Endothelial cell of umbilical vein (primary cell): ENCODE measurements at regions not wholly inside any gene's neighbourhood (a gene's known extent, or its start where the extent isn't known, plus 50 kb on each side); places are given as distances from the start of the nearest gene placed in this dataset.

Source experiments
- BruUV-seq: library from RNA; stranded (reverse); fragments of 400-500 nt; replicated peaks from 2 replicates; lab custom pipeline; 2021; lab: Mats Ljungman, UMichigan
- CTCF ChIA-PET: fragments of 300-600, 350-600 bp; sonication (Branson Sonifier 250); formaldehyde crosslinking; loops from one replicate; lab custom pipeline; 2021; ENCODE audit warnings: antibody characterized with exemption, inconsistent platforms; lab: Charles Lee
- POLR2A ChIA-PET: fragments of 300-600, 350-600 bp; sonication (Branson Sonifier 250); formaldehyde crosslinking; loops from one replicate; lab custom pipeline; 2021; ENCODE audit warnings: antibody characterized with exemption, inconsistent platforms; lab: Charles Lee
- DNase-seq: peaks from one replicate; pipeline ENCODE4 v3.0.0-alpha.2; 2011; ENCODE audit warnings: low read depth, low spot score
- FAIRE-seq: peaks from 2 replicates; lab custom pipeline; 2011; peaks lifted over from hg19 to GRCh38; lab: Jason Lieb, UNC
- H2AFZ ChIP-seq: 2 replicates; pipeline ENCODE4 v1.6.0; 2012; ENCODE audit warnings: low read depth, low read length, control low read depth, inconsistent platforms
- H3K27ac ChIP-seq: 2 replicates; pipeline ENCODE4 v1.5.1; 2011; ENCODE audit warnings: low read depth, mild to moderate bottlenecking, control low read depth, low read length, moderate library complexity; ENCODE audit not compliant: insufficient read depth
- H3K27me3 ChIP-seq, 2 experiments: 2 replicates each; pipeline versions ENCODE4 v1.6.0 to v1.6.1; 2011; ENCODE audit warnings: low read length in 2 of 2, mixed read lengths in 1 of 2; ENCODE audit not compliant: control insufficient read depth in 2 of 2, insufficient read depth in 2 of 2
- H3K36me3 ChIP-seq, 2 experiments: 2 replicates in 1 of 2; 3 replicates in 1 of 2; pipeline ENCODE4 v1.5.1; 2011; ENCODE audit warnings: low read length in 2 of 2, mild to moderate bottlenecking in 1 of 2, moderate library complexity in 1 of 2; ENCODE audit not compliant: control insufficient read depth in 2 of 2, insufficient read depth in 2 of 2; ENCODE audit errors: extremely low read depth in 1 of 2
- H3K4me1 ChIP-seq: 3 replicates; pipeline ENCODE4 v1.5.1; 2011; ENCODE audit warnings: mild to moderate bottlenecking, low read length; ENCODE audit not compliant: control insufficient read depth, insufficient read depth; ENCODE audit errors: extremely low read depth
- H3K4me2 ChIP-seq: 2 replicates; pipeline ENCODE4 v1.6.1; 2011; ENCODE audit warnings: low read length, control low read depth, mixed read lengths; ENCODE audit not compliant: insufficient read depth
- H3K4me3 ChIP-seq, 3 experiments: fragments of 200-600 bp in 1 of 3; sonication (generic), shearing (Covaris generic) in 1 of 3; replicated peaks in 1 of 3; 2 replicates each; pipeline ENCODE4 v1.5.1; 2011 to 2016; ENCODE audit warnings: control low read depth in 3 of 3, low read length in 3 of 3, mild to moderate bottlenecking in 2 of 3, inconsistent platforms in 1 of 3, low read depth in 1 of 3, moderate library complexity in 1 of 3; ENCODE audit not compliant: insufficient read depth in 1 of 3
- H3K79me2 ChIP-seq: 2 replicates; pipeline ENCODE4 v1.6.0; 2012; ENCODE audit warnings: low read length, inconsistent platforms; ENCODE audit not compliant: control insufficient read depth, insufficient read depth
- H3K9ac ChIP-seq: replicated peaks from 2 replicates; pipeline ENCODE3; 2011; ENCODE audit warnings: low read length, control low read depth; ENCODE audit not compliant: insufficient read depth; ENCODE audit errors: extremely low read depth
- H3K9me1 ChIP-seq: replicated peaks from 3 replicates; pipeline ENCODE4 v1.6.0; 2011; ENCODE audit warnings: mild to moderate bottlenecking, low read length; ENCODE audit not compliant: control insufficient read depth, insufficient read depth; ENCODE audit errors: extremely low read depth
- H3K9me3 ChIP-seq: replicated peaks from 2 replicates; pipeline ENCODE4 v1.5.1; 2012; ENCODE audit warnings: low read length, inconsistent platforms; ENCODE audit not compliant: control insufficient read depth, insufficient read depth
- H4K20me1 ChIP-seq: replicated peaks from 2 replicates; pipeline ENCODE3; 2011; ENCODE audit warnings: mild to moderate bottlenecking, low read length; ENCODE audit not compliant: control insufficient read depth, insufficient read depth; ENCODE audit errors: extremely low read depth
- CTCF ChIP-seq, 2 donors: IDR thresholded peaks; 1 replicate in 1 of 2; 2 replicates in 1 of 2; pipeline ENCODE4 v1.5.1; 2011; ENCODE audit warnings: low read length in 2 of 2, mild to moderate bottlenecking in 2 of 2, moderate library complexity in 2 of 2, control low read depth in 1 of 2, inconsistent platforms in 1 of 2, low read depth in 1 of 2; ENCODE audit not compliant: insufficient read depth in 1 of 2; ENCODE audit errors: extremely low read depth in 1 of 2
- EZH2 ChIP-seq: IDR thresholded peaks from 2 replicates; pipeline ENCODE4 v1.6.1; 2012; ENCODE audit warnings: borderline replicate concordance, low read depth, mild to moderate bottlenecking, moderate library complexity, low read length, inconsistent platforms; ENCODE audit not compliant: severe bottlenecking
- FOS ChIP-seq: IDR thresholded peaks from 2 replicates; pipeline ENCODE4 v1.6.1; 2011; ENCODE audit warnings: mild to moderate bottlenecking, low read length, moderate library complexity, borderline replicate concordance; ENCODE audit not compliant: insufficient read depth
- GATA2 ChIP-seq: IDR thresholded peaks from 2 replicates; pipeline ENCODE4 v1.7.0; 2011; ENCODE audit warnings: low read depth, mild to moderate bottlenecking, moderate library complexity, mixed read lengths, low read length; ENCODE audit not compliant: insufficient read length, insufficient read depth
- JUN ChIP-seq: IDR thresholded peaks from 2 replicates; pipeline ENCODE4 v1.6.1; 2011; ENCODE audit warnings: borderline replicate concordance, low read depth; ENCODE audit not compliant: insufficient read length, insufficient read depth
- MYC ChIP-seq: IDR thresholded peaks from one replicate; pipeline ENCODE4 v1.6.1; 2011; ENCODE audit warnings: mild to moderate bottlenecking, low read depth, low read length
- POLR2A ChIP-seq: IDR thresholded peaks from 2 replicates; pipeline ENCODE4 v1.6.1; 2012; ENCODE audit warnings: low read depth, mild to moderate bottlenecking, control low read depth, low read length
- POLR2AphosphoS5 ChIP-seq: IDR thresholded peaks from 2 replicates; pipeline ENCODE4 v1.6.1; 2012; ENCODE audit warnings: low read depth, mild to moderate bottlenecking, control low read depth, low read length, moderate library complexity; ENCODE audit not compliant: insufficient read depth
- dilution Hi-C: fragments of 300-500 bp; cut with MboI; formaldehyde crosslinking; loops from one replicate; pipeline ENCODE4 v1.15.0; 2019; ENCODE audit warnings: low sequenced_read_pairs; ENCODE audit not compliant: extremely low pct_ligation_motif_present
- intact Hi-C: fragments of 100-400 bp; cut with micrococcal nuclease; formaldehyde crosslinking; loops from one replicate; pipeline ENCODE4 v1.10.0; 2022
- TF ChIP-seq, protein P1 (sequence below): IDR thresholded peaks from 2 replicates; pipeline ENCODE4 v1.6.1; 2011; ENCODE audit not compliant: insufficient read depth, insufficient read length

GRCh38 chr15:72884311-72884710, 100.8 kb upstream of the ADPGK start:
- Histone ChIP-seq H4K20me1 (no peaks in the 10 kb centered on the region), H3K27me3 (no peaks in the 10 kb centered on the region), H3K9me1 (no peaks in the 10 kb centered on the region), H3K4me1 (no peaks in the 10 kb centered on the region), H3K27ac (no peak overlapping the region), H3K4me2 (no peak overlapping the region), H3K36me3 (no peaks in the 10 kb centered on the region), H3K4me3 (no peak overlapping the region), H3K9ac (no peak overlapping the region), H2AFZ (no peak overlapping the region), H3K9me3 (no peaks in the 10 kb centered on the region), H3K79me2 (no peaks in the 10 kb centered on the region)
- dilution Hi-C loops = no loop called here
- BruUV-seq = no TSS peak
- intact Hi-C loops = no loop called here
- POLR2A ChIA-PET = no interaction called here
- CTCF ChIA-PET = interaction anchor here (0.9 to 1.5 kb wide), 2 partner anchors 8 to 51 kb away, joined by 3 to 4 read pairs; no protein-coding TSS in a partner anchor
- FAIRE-seq = no peak
- TF ChIP-seq JUN (no peak), EZH2 (no peak), GATA2 (no peak)
- TF ChIP-seq, protein P1, sequence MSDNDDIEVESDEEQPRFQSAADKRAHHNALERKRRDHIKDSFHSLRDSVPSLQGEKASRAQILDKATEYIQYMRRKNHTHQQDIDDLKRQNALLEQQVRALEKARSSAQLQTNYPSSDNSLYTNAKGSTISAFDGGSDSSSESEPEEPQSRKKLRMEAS = no peak
- no peak for DNase-seq

- no TSS peak for BruUV-seq
- Histone ChIP-seq H3K4me2 (no peak overlapping the region), H3K9me1 (no peaks in the 10 kb centered on the region), H3K27ac (no peak overlapping the region), H2AFZ (no peak overlapping the region), H3K4me3 (no peak overlapping the region), H3K79me2 (no peaks in the 10 kb centered on the region), H3K4me1 (no peaks in the 10 kb centered on the region), H3K36me3 (no peaks in the 10 kb centered on the region), H3K27me3 (peaks cover 0 to 1% of the 10 kb centered on the region in 2 experiments), H3K9me3 (no peaks in the 10 kb centered on the region), H3K9ac (no peak overlapping the region), H4K20me1 (no peaks in the 10 kb centered on the region)
- ChIA-PET POLR2A (no interaction called here), CTCF (interaction anchor here (0.6 kb wide), 1 partner anchor 44 kb away, joined by 3 read pairs; no protein-coding TSS in a partner anchor)
- no peak for FAIRE-seq
- dilution Hi-C loops = no loop called here
- DNase-seq = no peak
- TF ChIP-seq MYC = no peak
- TF ChIP-seq GATA2 = no peak
- no peak for TF ChIP-seq EZH2
- TF ChIP-seq, protein P1 = no peak
- no peak for TF ChIP-seq POLR2A
- TF ChIP-seq CTCF (IDR thresholded peaks at IDR 0.05; ENCODE audit: extremely low read depth in 1 of 2, insufficient read depth in 1 of 2, low read depth in 1 of 2, low read length in 2 of 2) = no peak
- no peak for TF ChIP-seq JUN
- TF ChIP-seq FOS = no peak
- TF ChIP-seq POLR2AphosphoS5 = no peak
- intact Hi-C loops = no loop called here
Observed at GRCh38 chr15:72873379-72874233, 90.0 kb upstream of the ADPGK start.
